MCF 10A (cell line): ENCODE measurements at regions not wholly inside any gene's neighbourhood (a gene's known extent, or its start where the extent isn't known, plus 50 kb on each side); places are given as distances from the start of the nearest gene placed in this dataset.

Experiments used
- BruUV-seq: library from RNA; stranded (reverse); fragments of 400-500 nt; replicated peaks from 2 replicates; lab custom pipeline; 2021; lab: Mats Ljungman, UMichigan
- CTCF ChIA-PET: fragments of 300-600 bp; sonication (Branson Sonifier 250); formaldehyde crosslinking; extraction: SDS; loops from one replicate; lab custom pipeline; 2021; ENCODE audit warnings: antibody characterized with exemption, inconsistent platforms; lab: Yijun Ruan, JAX
- POLR2A ChIA-PET: fragments of 300-600, 350-650 bp; sonication (Branson Sonifier 250); formaldehyde crosslinking; extraction: SDS; loops from one replicate; lab custom pipeline; 2020; ENCODE audit warnings: antibody characterized with exemption, inconsistent platforms; lab: Yijun Ruan, JAX
- DNase-seq: peaks from one replicate; pipeline ENCODE4 v3.0.0-alpha.2; 2018; ENCODE audit not compliant: unreplicated experiment
- H3K27ac Mint-ChIP-seq: one replicate; pipeline ENCODE4 v1.8.0; 2022; ENCODE audit warnings: mild to moderate bottlenecking, low read depth, mixed read lengths; ENCODE audit not compliant: unreplicated experiment
- H3K27me3 Mint-ChIP-seq: one replicate; pipeline ENCODE4 v1.8.0; 2022; ENCODE audit warnings: mixed read lengths; ENCODE audit not compliant: insufficient read depth, unreplicated experiment
- H3K36me3 Mint-ChIP-seq: one replicate; pipeline ENCODE4 v1.8.0; 2022; ENCODE audit warnings: mild to moderate bottlenecking, moderate library complexity, mixed read lengths; ENCODE audit not compliant: insufficient read depth, unreplicated experiment
- H3K4me1 Mint-ChIP-seq: one replicate; pipeline ENCODE4 v1.8.0; 2022; ENCODE audit warnings: mixed read lengths; ENCODE audit not compliant: insufficient read depth, unreplicated experiment
- H3K4me3 Mint-ChIP-seq: one replicate; pipeline ENCODE4 v1.8.0; 2022; ENCODE audit warnings: mild to moderate bottlenecking, moderate library complexity, mixed read lengths; ENCODE audit not compliant: unreplicated experiment
- H3K9me3 Mint-ChIP-seq: one replicate; pipeline ENCODE4 v1.8.0; 2022; ENCODE audit warnings: mixed read lengths; ENCODE audit not compliant: unreplicated experiment
- intact Hi-C: fragments of 100-400 bp; cut with micrococcal nuclease; formaldehyde crosslinking; loops from 2 replicates; pipeline ENCODE4 v1.14.1; 2022
- TF ChIP-seq, protein P1 (sequence below): fragments of 200-600 bp; IDR thresholded peaks from one replicate; pipeline ENCODE4 v1.8.0; 2022; ENCODE audit warnings: antibody characterized with exemption, mild to moderate bottlenecking; ENCODE audit not compliant: unreplicated experiment

DNA sequence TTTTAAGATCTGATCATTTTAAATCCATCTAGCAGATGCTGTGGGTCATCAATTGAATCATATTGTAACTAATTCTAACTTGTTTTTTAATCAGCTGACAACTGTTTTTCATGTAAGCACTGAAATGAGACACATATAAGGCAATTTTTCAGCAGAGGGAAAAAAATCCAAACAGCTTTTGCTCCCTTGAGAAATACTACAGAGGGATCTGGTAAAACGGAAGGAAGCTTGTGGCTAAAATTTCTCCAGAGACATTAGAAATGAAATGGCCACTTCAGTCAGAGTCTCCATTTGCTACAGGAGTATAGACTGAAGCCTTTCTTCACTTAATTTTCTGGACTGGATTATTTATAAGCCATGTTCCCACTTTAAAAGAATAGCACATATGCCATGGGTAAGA, 385.9 kb downstream of the MAN2A1 start:
- no peak for DNase-seq
- no peak overlapping the region for H3K4me3 Mint-ChIP-seq
- BruUV-seq = no TSS peak
- TF ChIP-seq, protein P1, sequence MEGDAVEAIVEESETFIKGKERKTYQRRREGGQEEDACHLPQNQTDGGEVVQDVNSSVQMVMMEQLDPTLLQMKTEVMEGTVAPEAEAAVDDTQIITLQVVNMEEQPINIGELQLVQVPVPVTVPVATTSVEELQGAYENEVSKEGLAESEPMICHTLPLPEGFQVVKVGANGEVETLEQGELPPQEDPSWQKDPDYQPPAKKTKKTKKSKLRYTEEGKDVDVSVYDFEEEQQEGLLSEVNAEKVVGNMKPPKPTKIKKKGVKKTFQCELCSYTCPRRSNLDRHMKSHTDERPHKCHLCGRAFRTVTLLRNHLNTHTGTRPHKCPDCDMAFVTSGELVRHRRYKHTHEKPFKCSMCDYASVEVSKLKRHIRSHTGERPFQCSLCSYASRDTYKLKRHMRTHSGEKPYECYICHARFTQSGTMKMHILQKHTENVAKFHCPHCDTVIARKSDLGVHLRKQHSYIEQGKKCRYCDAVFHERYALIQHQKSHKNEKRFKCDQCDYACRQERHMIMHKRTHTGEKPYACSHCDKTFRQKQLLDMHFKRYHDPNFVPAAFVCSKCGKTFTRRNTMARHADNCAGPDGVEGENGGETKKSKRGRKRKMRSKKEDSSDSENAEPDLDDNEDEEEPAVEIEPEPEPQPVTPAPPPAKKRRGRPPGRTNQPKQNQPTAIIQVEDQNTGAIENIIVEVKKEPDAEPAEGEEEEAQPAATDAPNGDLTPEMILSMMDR = no peak
- no peaks in the 10 kb centered on the region for H3K36me3 Mint-ChIP-seq
- intact Hi-C loops = no loop called here
- H3K27ac Mint-ChIP-seq = no peak overlapping the region
- H3K9me3 Mint-ChIP-seq = peaks cover 17% of the 10 kb centered on the region
- no peaks in the 10 kb centered on the region for H3K4me1 Mint-ChIP-seq
- H3K27me3 Mint-ChIP-seq = no peaks in the 10 kb centered on the region
- ChIA-PET CTCF (interaction anchor here (0.6 to 1.3 kb wide), 3 partner anchors 21 to 769 kb away, joined by 3 to 5 read pairs (median 3); no protein-coding TSS in a partner anchor), POLR2A (interaction anchor here (0.7 to 0.9 kb wide), 3 partner anchors 11 to 56 kb away, joined by 3 to 4 read pairs (median 4); no protein-coding TSS in a partner anchor)

DNA sequence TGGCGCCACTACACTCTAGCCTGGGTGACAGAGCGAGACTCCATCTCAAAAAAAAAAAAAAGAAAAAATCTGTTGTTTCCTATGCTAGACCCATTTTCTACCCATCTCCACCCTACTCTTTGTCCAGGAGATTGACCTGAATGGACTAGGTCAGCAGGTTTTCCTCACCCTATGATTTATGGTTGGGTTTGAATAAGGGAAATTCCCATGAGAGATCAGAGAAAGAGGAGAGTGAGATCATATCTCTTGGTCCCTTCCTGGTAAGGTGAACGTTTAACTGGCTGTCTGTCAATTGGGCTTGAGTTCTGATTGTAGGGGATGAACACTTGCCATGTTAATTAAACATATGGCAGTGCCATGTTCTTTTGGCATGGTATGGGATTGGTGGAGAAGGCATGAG, 387.4 kb downstream of the MAN2A1 start:
- DNase-seq = no peak
- intact Hi-C loops = no loop called here
- Mint-ChIP-seq H3K36me3 (no peaks in the 10 kb centered on the region), H3K4me1 (no peaks in the 10 kb centered on the region), H3K4me3 (no peak overlapping the region), H3K27ac (no peak overlapping the region), H3K27me3 (no peaks in the 10 kb centered on the region), H3K9me3 (peaks cover 17% of the 10 kb centered on the region)
- TF ChIP-seq, protein P1 = no peak
- no TSS peak for BruUV-seq
- ChIA-PET CTCF (interaction anchor here (1.3 kb wide), 1 partner anchor 23 kb away, joined by 5 read pairs; no protein-coding TSS in a partner anchor), POLR2A (no interaction called here)

DNA sequence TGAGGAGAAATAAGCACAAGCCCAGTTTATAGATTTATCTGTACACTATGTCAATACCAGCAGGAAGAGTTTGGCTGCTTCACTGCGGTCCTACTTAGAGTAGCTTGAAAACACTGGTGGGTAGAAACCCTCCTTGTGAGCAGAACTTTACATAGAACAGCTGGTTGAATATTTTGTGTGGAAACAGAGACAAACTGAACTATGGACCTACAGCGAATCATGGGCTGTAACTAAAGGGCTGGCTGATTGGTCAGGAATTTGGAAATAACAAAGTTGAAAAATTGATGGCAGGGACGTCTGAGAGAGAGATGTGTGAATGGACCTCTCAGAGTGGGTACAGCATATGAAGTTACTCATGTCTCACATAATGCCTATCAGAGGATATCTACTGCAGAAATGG, 392.5 kb downstream of the MAN2A1 start:
- Mint-ChIP-seq H3K9me3 (no peaks in the 10 kb centered on the region), H3K27ac (no peak overlapping the region), H3K4me3 (no peak overlapping the region), H3K36me3 (no peaks in the 10 kb centered on the region), H3K4me1 (peaks cover 10% of the 10 kb centered on the region), H3K27me3 (no peaks in the 10 kb centered on the region)
- ChIA-PET CTCF (no interaction called here), POLR2A (no interaction called here)
- TF ChIP-seq, protein P1 = no peak
- intact Hi-C loops = no loop called here
- DNase-seq = no peak
- no TSS peak for BruUV-seq

DNA sequence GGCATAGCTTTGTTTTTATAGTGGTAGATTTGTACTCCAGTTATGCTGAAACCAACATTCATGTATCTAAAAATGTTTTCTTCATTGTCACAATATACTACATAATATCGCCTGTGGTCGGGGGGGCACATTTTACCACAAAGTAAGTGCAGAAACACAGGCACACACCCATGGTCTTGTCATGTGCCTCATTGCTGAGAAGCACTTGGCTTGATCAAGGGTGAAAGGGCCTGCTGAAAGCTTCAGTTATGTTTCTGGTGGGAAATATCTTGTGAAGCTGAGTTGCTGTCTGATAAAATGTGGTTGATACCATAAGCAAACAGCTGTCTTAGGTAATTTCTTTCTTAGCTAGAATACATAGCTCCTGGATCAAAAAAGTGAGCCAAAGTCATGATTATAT, 393.1 kb downstream of the MAN2A1 start:
- ChIA-PET CTCF (interaction anchor here (1.3 kb wide), 1 partner anchor 309 kb away, joined by 3 read pairs; no protein-coding TSS in a partner anchor), POLR2A (no interaction called here)
- DNase-seq = no peak
- no TSS peak for BruUV-seq
- Mint-ChIP-seq H3K27ac (no peak overlapping the region), H3K4me3 (no peak overlapping the region), H3K9me3 (no peaks in the 10 kb centered on the region), H3K4me1 (peaks cover 13% of the 10 kb centered on the region), H3K27me3 (no peaks in the 10 kb centered on the region), H3K36me3 (no peaks in the 10 kb centered on the region)
- TF ChIP-seq, protein P1 = no peak
- intact Hi-C loops = no loop called here
